GM18508 (cell line): ENCODE measurements at regions not wholly inside any gene's neighbourhood (a gene's known extent, or its start where the extent isn't known, plus 50 kb on each side); places are given as distances from the start of the nearest gene placed in this dataset.
"Not testable (repeated sequence)": the region's sequence is repeated elsewhere in the genome, so short reads cannot be mapped to it uniquely, and the experiment has no call there.

Experiments
- ATAC-seq: cut with Tn5 transposase; IDR thresholded peaks from one replicate; pipeline ENCODE4 v1.9.1; 2021; ENCODE audit warnings: moderate number of reproducible peaks; ENCODE audit not compliant: insufficient read depth, unreplicated experiment

- not testable (repeated sequence) for ATAC-seq
These were observed 114.5 kb upstream of the CHD1 start for GRCh38 chr5:99043257-99043656.

DNA sequence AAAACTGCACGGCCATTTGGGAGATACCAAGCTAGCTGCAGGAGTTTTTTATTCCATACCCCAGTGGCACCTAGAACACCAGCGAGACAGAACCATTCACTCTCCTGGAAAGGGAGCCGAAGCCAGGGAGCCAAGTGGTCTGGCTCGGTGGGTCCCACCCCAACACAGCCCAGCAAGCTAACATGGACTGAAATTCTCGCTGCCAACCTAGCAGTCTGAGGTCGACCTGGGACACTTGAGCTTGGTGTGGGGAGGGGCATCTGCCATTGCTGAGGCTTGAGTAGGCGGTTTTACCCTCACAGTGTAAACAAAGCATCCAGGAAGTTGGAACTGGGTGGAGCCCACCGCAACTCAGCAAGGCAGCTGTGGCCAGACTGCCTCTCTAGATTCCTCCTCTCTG lies 108.9 kb upstream of the CHD1 start:
- no peak for ATAC-seq

GRCh38 chr5:99035942-99036341 lies 107.1 kb upstream of the CHD1 start:
- ATAC-seq: no peak

DNA sequence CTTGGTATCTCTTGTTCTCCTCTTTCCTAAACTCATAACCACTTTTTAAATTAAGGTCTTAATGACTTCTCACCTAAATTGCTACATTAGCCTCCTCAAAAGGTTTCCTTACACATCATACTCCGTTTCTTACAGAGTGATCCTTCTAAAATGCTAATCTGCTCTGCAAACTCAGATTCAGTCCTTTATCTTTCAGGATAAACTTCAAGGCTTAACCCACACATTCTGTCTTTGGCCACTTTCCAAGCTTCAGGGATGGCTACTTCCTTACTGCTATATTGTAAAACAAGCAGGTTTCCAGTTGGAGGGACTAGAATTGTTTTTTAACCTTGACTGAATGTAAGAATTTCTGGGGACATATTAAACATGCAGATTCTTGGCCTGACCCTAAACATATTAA lies 105.5 kb upstream of the CHD1 start:
- ATAC-seq: no peak

DNA sequence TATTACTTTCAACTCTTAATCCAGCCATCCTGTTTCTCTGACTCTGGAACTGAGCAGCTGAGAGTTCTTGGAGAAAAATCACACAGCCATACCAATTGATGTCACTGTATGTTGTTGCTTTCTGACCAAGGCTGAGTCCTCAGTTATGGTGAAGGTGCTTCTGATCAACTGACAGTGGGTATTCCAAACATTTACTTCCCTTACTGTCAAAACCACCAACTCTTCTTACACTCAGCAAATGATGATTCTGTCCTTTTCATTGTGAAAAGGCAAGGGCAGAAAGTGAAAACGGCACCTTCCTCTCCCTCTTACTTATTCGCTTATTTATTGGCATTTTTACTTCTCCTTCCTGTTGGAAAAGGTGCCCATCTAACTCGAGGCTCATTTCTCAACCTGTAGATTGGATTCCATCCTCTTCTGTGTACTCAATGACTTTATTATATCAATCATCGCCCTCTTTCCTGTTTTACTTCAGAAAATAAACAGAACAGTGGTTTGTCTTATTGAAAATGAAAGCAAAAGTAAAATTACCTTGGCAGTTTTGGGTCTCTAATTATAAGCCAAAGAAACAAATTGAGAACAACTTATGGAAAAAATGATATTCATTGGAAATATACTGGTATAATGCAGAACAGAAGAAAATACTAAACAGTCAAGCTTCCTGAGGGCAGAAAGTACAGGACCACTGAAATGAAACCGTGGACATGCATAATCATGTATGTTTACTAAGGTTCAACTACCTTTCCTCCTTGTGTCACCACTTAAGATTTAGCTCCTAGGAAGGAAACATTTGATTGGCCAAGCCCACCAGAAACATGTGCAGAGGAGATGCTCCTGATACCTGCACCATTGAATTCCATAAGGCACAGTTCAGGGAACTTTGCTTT lies 104.5 kb upstream of the CHD1 start:
- ATAC-seq: no peak

- ATAC-seq: no peak
These were observed 103.6 kb upstream of the CHD1 start for GRCh38 chr5:99032234-99033013.

DNA sequence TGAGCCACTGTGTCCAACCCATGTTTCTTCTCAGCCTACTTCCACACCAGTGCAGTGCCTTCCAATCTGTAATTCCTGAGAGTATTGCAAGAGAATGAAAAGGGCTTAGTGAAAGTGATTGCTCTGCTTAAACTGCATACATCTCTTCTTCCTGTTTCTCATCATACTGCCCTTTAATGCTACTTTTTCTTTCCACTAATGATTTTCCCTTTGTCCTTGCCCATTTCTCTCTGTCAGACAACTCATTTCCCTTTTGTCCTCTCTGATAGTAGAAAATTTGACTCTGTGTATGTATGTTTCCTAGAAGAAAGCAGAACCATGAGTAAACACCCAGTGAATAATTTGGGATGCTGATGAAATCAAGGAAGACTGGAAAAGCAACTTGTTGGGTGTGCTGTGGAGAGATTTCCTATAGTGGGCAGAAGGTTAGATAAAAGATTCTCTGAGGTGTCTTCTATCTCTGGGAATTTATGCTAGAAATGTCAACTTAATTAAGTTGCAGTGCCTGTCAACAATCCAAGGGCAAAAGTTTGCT lies 102.2 kb upstream of the CHD1 start:
- ATAC-seq: no peak

- ATAC-seq: no peak
These were observed 100.4 kb upstream of the CHD1 start for GRCh38 chr5:99029172-99029571.

DNA sequence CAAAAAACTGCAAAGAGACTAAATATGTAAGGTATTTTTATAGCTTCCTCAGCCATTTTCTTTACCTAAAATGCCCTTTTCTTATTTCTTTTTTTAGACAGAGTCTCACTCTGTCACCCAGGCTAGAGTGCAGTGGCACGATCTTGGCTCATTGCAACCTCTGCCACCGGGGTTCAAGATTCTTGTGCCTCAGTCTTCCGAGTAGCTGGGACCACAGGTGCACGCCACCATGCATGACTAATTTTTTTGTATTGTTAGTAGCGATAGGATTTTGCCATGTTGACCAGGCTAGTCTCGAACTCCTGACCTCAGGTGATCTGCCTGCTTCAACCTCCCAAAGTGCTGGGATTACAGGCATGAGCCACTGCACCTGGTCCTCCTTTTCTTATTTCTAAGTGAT lies 99.4 kb upstream of the CHD1 start:
- ATAC-seq: not testable (repeated sequence)

DNA sequence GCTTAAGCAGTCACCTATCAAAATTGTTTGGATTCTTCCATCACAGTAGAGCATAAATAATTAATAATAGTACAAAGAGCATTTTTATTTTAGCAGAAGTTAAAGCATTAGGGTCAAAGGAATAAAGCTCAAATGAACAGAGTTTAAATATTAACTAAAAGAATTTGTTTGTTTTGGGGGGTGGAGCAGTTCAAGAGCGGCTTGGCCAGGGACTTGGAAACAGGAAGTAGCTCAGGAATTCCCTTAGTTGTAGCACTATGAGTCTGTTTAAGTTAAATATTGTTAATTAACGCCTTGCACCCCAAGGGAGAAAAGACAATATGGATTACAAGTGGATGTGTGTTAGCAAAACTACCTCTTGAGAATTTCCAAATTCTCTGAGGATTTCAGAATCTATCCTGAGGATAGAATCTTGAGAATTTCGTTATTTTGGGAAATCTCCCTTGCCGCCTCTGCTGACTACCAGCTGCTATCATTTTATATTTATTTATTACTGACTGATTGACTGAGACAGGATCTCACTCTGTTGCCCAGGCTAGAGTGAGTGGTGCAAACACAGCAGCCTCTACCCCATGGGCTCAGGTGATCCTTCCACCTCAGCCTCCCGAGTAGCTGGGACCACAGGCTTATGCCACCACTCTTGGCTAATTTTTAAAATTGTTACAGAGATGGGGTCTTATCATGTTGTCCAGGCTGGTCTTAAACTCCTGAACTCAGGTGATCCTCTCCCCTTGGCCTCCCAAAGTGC lies 96.7 kb upstream of the CHD1 start:
- peak; percentile 16 for ATAC-seq

DNA sequence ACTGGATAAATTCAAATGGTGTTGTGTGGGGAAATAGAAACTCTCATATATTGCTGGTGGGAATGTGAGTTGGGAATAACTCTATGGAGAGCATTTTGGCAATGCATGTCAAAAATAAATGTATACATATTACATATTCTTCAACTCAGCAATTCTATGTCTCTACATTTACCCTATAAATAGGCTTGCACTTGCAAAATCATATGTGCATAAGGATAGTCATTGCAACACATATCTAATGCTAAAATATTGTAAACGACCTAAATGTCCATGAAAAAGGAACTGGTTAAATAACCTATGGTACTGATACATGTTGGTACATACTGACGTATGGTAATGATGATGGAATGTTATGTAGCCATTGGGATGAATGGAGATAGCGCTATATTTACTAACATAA lies 94.5 kb upstream of the CHD1 start:
- ATAC-seq: no peak

DNA sequence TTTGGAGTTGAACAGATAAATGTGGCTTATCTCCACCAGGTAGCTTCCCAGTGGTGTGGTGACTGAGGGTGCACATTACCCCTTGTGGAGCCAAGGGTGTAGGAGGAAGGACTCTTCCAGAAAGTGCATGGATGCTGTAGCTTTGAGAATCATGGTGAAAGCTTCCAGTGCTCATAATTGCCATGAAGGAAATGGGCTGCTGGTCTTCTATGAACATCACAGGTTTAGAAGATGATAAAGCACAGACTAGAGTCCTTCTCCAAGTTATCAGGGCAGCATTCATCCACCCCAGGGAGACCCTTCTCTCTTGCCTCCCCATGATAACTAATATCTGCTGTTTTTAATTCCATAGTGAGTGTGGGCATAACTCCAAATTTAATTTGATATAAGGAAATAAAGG lies 93.4 kb upstream of the CHD1 start:
- ATAC-seq: no peak

DNA sequence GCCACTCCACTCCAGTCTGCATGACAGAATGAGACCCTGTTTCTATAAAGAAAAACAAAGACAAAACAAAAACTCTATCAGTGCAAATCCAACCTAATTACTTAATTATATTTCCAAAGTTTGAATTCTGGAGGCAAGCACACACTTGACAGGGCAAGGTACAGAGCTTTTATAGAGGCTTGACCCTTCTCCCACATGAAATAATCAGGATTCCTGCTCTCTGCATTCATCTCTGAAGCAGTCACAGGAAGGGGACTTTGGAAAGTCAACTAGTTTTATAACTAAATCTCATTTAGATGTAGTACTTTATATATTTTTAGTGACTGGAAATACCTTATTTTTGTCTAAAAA lies 91.9 kb upstream of the CHD1 start:
- no peak for ATAC-seq

DNA sequence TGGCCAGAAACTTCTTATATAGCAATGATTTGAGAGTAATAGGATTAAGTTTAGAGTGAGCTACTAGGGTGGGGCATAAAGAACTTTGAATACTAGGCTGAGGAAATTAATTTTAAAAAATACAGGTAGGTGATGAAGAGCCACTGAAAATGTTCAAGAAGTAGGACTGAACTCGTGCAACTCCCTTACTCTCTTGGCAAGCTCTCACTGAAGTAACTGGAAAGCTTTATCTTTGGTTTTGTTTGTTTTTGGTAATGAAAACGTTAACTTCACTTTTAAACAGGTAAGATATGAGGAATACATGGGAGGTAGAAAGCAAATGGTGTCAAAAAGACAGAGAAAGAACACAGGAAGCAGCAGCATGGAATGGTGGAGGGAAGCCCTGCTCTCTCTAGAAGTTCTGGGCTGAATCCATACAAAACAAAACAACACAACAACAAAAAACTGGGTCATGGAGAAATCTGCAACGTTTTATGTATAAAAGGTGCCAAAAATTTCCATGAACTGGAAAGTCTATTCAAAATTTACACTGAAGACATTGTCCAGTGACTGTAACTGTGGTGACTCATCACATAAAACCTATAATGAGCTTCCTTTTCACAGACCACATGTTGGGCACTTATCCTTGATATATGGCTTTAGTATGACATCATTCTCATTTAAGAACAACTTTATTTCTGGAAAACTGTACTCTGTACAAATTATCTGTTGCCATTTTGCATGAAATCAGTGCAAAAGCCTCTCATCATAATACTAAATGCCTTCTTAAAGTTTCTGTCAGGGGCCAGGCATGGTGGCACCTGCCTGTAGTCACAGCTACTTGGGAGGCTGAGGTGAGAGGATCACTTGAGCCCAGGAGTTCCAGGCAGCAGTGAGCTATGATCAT lies 91.2 kb upstream of the CHD1 start:
- ATAC-seq: peak; percentile 81

DNA sequence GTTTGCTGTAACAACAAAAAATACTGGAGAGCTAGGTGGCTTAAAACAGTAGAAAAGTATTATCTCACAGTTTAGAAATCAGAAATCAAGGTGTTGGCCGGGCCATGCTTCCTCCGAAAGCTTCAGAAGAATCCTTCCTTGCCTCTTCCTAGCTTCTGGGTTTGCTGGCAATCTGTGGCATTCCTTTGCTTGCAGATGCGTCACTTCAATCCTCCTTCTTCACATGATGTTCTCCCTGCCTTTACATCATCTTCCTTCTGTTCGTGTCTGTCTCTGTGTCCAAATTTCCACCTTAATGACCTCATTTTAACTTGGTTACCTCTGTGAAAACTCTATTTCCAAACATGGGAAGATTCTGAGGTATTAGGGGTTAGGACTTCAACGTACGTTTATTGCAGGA lies 90.4 kb upstream of the CHD1 start:
- no peak for ATAC-seq

DNA sequence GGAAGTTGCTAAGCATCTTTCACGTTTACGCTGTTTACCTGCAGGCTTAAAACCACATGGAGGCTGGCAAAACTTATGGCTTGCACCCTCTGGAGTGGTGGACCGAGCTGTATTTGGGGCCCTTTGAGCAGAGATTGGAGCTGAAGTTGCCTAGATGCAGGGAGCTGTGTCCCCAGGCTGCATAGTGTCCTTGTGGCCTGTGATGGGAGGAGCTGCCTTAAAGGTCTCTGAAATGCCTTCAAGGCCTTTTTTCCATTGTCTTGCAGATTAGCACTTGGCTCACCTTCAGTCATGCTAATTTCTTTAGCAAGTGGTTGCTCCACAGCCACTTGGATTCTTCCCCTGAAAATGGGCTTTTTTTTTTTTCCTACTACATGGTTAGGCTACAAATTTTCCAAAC lies 81.5 kb upstream of the CHD1 start:
- ATAC-seq: no peak

DNA sequence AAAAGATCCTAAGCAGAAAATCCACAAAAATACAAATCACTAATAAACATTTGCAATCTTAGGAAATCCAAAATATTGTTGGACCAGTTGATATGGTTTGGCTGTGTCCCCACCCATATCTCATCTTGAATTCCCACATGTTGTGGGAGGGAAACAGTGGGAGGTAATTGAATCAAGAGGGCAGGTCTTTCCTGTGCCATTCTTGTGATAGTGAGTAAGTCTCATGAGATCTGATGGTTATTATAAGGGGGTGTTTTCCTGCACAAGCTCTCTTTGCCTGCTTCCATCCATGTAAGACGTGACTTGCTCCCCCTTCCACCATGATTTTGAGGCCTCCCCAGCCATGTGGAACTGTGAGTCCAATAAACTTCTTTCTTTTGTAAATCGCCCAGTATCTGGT lies 79.2 kb upstream of the CHD1 start:
- ATAC-seq: not testable (repeated sequence)

DNA sequence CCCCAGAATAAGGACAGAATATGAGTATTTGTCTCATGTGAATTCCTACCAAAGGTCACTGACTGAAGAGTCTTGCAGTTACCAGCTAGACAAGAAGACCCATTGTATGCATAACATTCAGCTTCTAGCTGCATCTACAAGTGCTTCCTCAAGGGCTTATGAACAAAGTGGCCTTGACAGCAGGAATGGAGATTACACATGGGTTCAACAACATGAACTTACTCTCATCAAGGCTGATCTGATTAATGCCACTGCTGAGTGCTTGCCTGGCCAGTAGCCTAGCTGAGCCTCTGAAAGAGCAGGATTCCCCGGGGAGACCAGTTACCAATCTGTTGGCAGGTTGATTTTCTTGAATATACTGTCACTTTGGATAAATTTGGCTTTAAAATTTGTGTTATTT lies 76.7 kb upstream of the CHD1 start:
- no peak for ATAC-seq

DNA sequence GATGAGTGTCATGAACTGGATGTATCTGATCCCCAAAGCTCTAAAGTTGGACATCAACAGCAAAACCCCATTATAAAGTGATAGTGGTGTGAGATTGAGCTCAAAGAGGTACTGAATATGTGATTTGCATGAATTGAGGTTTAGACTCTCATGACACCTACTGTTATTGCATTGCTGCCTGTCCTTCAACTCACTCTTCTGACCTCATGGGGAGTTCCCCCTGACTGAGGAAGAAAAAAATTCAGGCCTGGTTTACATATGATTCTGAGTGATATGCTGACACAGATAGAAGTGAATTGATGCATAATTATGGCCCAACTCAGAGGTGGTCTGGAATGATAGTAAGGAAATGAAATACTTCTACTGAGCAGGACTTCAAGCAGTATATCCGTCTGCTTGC lies 76.2 kb upstream of the CHD1 start:
- peak; percentile 100 for ATAC-seq

GRCh38 chr5:99000876-99001275 lies 72.1 kb upstream of the CHD1 start:
- no peak for ATAC-seq
